ENCODE measurements at regions not wholly inside any gene's neighbourhood (a gene's known extent, or its start where the extent isn't known, plus 50 kb on each side); places are given as distances from the start of the nearest gene placed in this dataset.

DNA sequence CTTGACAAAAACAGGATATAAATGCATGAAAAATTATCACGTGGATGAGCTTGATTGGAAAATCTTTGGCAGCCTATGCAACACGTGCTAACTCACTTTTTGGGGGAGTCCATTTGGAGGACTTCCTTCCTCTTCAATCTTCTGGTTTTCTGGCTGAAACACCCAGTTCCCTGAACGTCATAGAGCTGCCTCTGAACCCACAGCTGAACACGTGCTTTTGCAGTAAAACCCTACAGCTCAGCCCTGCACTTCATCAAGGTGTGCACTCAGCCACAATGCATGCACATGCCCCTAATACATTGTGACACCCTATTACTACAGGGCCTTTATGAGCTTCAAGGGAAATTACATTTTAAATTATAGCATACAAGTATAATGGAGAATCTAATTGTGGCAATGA, 808.7 kb upstream of the AUTS2 start:
- TF ChIP-seq, protein P1, sequence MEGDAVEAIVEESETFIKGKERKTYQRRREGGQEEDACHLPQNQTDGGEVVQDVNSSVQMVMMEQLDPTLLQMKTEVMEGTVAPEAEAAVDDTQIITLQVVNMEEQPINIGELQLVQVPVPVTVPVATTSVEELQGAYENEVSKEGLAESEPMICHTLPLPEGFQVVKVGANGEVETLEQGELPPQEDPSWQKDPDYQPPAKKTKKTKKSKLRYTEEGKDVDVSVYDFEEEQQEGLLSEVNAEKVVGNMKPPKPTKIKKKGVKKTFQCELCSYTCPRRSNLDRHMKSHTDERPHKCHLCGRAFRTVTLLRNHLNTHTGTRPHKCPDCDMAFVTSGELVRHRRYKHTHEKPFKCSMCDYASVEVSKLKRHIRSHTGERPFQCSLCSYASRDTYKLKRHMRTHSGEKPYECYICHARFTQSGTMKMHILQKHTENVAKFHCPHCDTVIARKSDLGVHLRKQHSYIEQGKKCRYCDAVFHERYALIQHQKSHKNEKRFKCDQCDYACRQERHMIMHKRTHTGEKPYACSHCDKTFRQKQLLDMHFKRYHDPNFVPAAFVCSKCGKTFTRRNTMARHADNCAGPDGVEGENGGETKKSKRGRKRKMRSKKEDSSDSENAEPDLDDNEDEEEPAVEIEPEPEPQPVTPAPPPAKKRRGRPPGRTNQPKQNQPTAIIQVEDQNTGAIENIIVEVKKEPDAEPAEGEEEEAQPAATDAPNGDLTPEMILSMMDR (IDR thresholded peaks at IDR 0.05), result no peak
- no peak for TF ChIP-seq POLR2A (IDR thresholded peaks at IDR 0.05)
